Neural progenitor cell (in vitro differentiated cells): ENCODE measurements at regions not wholly inside any gene's neighbourhood (a gene's known extent, or its start where the extent isn't known, plus 50 kb on each side); places are given as distances from the start of the nearest gene placed in this dataset.

Source experiments
- EZH2phosphoT487 ChIP-seq: fragments of 200-600 bp; sonication (generic); IDR thresholded peaks from 2 replicates; pipeline ENCODE4 v1.6.1; 2017; ENCODE audit warnings: antibody characterized with exemption
- TF ChIP-seq, protein P1 (sequence below): fragments of 200-600 bp; sonication (generic); IDR thresholded peaks from 2 replicates; pipeline ENCODE4 v1.5.1; 2017; ENCODE audit warnings: antibody characterized with exemption, mild to moderate bottlenecking

DNA sequence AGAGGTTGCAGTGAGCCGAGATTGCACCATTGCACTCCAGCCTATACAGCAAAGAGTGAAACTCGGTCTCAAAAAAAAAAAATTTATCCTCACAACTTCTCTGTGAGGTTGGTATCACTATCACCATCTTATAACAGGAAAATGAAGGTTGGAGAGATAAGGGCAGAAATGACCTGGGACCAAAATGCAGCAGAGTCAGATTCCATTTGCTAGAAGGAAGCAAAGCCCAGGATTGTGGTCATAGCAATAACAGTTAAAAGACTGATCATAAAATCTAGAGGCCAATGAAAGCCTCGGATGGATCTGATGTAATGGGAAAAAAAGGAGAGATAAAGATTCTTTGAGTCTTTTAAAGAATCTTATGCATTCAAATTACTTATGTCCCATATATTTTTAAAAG is 69.6 kb upstream of the TEKT1 start:
- TF ChIP-seq, protein P1, sequence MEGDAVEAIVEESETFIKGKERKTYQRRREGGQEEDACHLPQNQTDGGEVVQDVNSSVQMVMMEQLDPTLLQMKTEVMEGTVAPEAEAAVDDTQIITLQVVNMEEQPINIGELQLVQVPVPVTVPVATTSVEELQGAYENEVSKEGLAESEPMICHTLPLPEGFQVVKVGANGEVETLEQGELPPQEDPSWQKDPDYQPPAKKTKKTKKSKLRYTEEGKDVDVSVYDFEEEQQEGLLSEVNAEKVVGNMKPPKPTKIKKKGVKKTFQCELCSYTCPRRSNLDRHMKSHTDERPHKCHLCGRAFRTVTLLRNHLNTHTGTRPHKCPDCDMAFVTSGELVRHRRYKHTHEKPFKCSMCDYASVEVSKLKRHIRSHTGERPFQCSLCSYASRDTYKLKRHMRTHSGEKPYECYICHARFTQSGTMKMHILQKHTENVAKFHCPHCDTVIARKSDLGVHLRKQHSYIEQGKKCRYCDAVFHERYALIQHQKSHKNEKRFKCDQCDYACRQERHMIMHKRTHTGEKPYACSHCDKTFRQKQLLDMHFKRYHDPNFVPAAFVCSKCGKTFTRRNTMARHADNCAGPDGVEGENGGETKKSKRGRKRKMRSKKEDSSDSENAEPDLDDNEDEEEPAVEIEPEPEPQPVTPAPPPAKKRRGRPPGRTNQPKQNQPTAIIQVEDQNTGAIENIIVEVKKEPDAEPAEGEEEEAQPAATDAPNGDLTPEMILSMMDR: no peak
- TF ChIP-seq EZH2phosphoT487: no peak
